ENCODE measurements at regions not wholly inside any gene's neighbourhood (a gene's known extent, or its start where the extent isn't known, plus 50 kb on each side); places are given as distances from the start of the nearest gene placed in this dataset.
"Not testable (repeated sequence)": the region's sequence is repeated elsewhere in the genome, so short reads cannot be mapped to it uniquely, and the experiment has no call there.

DNA sequence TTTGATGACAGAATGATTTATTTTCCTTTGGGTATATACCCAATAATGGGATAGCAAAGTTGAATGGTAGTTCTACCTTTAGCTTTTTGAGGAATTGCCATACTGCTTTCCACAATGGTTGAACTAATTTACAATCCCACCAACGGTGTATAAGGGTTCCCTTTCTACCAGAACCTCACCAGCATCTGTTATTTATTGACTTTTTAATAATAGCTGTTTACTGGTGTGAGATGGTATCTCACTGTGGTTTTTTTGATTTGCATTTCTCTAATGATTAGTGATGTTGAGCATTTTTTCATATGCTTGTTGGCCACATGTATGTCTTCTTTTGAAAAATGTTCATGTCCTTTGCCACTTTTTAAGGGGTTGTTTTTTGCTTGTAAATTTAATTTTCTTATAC lies 370.3 kb upstream of the SYNCRIP start:
- TF ChIP-seq, protein P1, sequence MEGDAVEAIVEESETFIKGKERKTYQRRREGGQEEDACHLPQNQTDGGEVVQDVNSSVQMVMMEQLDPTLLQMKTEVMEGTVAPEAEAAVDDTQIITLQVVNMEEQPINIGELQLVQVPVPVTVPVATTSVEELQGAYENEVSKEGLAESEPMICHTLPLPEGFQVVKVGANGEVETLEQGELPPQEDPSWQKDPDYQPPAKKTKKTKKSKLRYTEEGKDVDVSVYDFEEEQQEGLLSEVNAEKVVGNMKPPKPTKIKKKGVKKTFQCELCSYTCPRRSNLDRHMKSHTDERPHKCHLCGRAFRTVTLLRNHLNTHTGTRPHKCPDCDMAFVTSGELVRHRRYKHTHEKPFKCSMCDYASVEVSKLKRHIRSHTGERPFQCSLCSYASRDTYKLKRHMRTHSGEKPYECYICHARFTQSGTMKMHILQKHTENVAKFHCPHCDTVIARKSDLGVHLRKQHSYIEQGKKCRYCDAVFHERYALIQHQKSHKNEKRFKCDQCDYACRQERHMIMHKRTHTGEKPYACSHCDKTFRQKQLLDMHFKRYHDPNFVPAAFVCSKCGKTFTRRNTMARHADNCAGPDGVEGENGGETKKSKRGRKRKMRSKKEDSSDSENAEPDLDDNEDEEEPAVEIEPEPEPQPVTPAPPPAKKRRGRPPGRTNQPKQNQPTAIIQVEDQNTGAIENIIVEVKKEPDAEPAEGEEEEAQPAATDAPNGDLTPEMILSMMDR (IDR thresholded peaks at IDR 0.05), result not testable (repeated sequence)
- TF ChIP-seq POLR2A (IDR thresholded peaks at IDR 0.05), result not testable (repeated sequence)
